Daoy (cell line): ENCODE measurements at regions not wholly inside any gene's neighbourhood (a gene's known extent, or its start where the extent isn't known, plus 50 kb on each side); places are given as distances from the start of the nearest gene placed in this dataset.

ENCODE experiments used
- DNase-seq: peaks from one replicate; pipeline ENCODE4 v3.0.0-alpha.2; 2015; ENCODE audit warnings: low read depth

DNA sequence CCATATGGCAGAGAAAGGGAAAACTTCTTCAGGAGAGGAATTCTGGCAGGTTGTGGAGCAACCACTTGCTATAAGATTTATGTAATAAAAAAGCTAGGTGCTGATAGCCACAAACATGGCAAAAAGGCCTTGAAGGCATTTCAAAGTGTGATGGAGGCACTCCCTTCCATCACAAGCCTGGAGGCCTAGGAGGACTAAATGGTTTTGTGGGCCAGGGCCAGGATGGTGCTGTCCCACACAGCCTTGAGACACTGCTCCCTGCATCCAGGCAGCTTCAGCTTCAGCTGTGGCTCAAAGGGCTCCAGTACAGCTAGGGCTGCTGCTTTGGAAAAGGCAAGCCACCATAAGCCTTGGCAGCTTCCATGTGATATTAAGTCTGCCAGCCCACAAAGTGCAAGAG is 632.8 kb downstream of the BRINP1 start:
- DNase-seq: no peak

DNA sequence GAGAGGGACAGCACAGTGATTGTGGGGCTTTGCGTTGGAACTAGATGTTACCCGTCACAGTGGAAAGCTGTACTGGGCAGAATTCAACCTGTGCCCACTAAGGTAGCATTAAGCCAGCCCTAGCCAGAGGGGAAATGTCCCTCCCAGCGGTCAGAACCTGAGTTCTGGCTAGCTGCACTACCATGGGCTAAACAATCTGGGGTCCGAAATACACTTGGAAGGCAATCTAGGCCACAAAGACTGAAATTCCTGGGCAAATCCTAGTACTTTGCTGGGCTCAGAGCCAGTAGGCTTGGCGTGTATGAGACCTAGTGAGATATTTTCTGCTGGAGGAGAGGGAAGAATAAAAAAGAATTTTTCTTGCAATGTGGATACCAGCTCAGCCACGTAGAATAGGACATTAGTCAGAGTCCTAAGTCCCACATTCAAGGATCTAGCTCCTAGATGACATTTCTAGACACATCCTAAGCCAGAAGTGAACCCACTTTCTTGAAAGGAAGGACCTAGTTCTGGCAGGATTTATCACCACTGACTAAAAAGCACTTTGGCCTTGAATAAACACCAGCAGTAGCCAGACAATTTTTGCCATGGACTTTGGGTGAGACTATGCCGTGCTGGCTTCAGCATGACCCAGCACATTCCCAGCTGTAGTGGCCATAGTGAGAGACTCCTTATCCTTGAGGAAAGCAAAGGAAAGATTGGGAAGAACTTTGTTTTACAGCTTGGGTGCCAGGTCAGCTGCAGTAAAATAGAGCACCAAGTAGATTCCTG is 618.0 kb downstream of the BRINP1 start:
- no peak for DNase-seq

DNA sequence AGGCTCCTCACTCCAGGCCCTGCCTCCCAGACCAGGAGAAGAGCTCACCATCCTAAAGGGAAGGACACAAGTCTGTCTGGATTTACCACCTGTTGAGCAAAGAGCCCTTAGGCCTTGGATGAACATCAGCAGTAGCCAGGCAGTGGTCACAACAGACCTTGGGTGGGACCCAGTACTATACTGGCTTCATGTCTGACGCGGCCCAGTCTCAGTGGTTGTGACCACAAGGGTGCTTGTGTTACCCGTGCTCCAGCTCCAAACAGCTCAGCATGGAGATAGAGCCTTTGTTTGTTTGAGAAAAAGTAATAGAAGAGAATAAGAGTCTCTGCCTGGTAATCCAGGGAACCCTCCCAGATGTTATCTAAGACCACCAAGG is 617.4 kb downstream of the BRINP1 start:
- DNase-seq: no peak

DNA sequence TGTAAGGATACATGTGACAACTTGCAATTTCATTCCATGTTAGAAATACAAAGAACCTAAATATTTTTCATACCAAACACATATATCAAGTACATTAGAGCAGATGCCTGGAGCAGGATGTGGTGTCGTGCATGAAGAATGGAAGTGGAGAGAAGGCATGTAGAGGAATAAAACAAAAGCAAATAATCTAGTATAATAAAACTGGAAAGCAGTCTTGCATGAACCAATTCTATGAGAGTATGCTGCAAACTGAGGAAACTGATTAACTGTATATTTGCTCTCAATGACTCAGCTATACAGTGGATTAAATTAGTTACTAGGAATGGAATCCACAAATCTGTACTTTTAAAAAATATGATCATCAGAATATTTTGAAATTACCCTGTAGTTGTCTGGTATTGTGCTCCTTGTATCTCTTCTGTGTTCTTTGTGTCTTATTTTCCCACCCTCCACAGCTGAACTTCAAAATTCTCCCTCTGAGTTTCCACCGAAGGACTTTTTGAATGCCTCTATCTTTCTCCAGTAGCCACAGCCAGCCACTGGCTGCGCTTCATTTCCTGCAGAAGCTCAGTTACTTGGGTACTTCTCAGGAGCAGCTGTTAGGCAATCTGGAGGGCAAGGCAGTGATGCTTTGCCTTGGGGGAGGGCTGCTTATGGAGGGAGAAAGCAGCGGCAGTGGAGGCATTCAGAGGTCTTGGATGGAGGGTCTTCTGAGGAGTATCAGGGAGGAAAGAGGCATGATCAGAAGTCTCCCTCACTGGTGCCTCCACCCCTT is 608.0 kb downstream of the BRINP1 start:
- no peak for DNase-seq

DNA sequence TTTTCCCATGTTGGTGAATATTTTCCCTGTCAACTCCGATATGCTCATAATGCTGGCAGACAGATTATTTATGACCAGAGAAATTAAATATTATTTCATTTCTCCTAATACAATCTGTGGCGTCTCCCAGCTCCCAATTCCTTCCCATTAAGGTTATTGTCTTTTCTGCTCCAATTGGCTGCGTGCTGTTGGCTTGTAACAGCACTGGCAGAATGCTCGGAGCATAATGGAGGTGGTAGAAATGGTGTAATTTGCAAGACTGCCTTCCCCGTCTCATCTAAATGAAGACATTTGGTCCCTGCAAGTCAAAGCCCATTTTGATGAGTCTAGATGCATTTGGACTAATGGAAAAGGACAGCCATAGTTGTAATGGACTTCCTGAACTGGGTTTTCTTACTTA is 601.7 kb downstream of the BRINP1 start:
- no peak for DNase-seq

DNA sequence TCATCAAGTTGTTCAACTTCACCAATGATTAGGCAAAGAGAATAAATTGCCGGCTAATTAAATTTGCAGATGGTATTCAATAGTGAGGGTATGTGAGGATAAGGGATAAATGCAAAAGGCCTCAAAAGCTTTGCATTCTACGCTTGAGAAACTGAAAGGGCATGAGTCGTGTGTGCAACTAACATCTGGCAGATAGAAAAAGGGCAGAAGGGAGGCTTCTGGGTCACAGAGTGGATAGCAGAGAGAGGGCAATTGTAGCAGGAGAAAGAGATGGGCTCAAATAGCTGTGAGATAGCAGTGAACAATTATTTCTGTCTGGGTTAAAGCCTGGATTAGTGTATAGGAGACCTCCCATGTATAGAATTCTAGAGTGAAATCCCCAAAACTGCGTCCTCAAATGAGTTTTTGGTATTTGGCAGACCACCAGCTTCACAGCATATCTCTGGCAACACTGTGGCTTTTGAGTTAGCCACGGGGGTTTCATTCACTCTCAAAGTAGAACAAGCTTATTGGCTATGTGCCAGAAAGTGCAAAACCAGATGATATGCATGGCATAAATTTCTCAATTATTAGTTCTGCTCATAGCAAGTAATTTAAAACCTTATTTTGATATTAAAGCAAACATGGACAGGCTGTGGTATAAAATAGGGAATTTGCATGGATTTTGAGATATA is 586.3 kb downstream of the BRINP1 start:
- DNase-seq: no peak

DNA sequence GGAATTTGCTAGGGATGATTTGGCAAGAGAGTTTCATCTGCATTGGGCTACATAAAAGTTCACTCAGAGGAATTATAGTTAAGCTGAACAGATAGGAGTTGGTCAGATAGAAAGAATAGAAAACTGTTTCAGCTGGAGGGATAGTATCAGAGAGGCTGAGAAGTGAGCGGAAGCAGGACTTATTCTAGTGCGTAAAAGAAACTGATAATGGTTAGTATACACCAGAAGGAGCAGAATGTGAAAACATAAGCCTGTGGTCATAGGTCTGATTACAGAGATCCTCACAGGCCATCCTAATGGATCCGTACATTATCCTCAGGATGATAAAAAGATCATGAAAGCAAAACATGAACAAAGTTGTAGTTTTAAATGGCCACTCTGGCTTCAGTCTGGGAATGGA is 585.2 kb downstream of the BRINP1 start:
- DNase-seq: no peak

DNA sequence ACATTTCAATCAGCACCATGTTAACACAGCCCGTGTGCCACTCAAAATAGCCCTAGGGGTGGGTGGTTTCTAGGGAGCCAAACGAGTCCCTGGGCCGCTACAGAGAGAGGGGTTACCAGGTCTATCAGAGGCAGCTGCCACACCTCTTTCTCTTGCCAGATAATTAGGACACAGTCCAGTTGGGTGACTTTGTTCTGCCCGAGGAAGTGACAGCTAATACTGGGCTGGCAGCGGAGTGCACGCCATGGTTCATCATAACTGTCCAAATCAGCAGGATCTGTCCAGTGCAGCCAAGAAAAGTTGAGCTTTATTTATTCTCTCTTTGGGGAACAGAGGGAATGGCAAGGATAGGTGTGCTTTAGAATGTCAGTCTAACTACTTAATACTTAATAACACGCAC is 583.8 kb downstream of the BRINP1 start:
- DNase-seq: no peak

DNA sequence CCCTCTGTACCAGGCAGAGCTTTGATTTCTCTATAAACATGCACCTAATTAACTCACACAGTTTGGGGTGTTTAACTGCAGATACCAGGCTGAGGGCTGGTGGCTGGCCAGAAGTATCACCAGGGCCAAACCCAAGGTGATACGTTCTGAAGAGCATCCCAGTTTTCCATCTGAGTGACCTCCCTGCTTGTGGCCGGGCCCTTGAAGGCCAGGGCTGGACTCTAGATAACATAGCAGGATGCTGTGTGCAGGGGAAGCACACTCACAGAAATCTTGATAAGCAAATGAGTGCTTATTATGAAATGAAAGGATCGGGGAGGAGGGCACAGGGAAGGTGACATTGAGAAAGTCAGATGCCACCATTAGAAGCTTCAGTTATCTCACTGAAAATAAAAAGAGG is 582.4 kb downstream of the BRINP1 start:
- no peak for DNase-seq

DNA sequence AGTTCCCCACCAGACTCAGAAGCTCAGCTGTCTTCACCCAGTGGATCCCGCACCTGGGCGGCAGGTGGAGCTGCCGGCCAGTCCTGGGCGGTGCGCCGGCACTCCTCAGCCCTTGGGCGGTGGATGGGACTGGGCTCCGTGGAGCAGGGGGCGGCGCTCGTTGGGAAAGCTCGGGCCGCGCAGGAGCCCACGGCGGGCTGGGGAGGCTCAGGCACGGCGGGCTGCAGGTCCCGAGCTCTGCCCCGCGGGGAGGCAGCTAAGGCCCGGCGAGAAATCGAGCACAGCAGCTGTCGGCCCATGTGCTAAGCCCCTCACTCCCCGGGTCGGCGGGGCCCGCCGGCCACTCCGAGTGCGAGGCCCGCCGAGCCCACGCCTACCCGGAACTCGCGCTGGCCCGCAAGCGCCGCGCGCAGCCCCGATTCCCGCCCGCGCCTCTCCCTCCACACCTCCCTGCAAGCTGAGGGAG is 560.0 kb downstream of the BRINP1 start:
- DNase-seq: no peak

DNA sequence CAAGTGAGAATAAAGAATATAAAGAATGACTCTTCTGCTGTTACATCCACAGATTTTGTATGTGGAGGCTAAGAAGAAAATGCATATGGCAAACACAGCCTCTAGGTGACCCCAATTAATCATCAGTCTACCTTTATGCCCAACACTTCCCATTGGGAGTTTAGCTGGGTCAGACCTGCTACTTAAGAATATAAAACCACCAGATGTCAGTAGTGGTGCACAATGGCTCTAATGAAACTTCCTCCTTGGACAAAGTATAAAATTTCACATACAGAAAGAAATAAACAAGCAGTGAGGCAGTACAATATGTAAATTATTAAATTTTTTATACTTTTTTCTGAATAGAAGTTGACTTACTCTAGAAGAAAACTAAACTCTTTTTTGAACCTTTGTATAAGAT is 539.9 kb downstream of the BRINP1 start:
- no peak for DNase-seq

DNA sequence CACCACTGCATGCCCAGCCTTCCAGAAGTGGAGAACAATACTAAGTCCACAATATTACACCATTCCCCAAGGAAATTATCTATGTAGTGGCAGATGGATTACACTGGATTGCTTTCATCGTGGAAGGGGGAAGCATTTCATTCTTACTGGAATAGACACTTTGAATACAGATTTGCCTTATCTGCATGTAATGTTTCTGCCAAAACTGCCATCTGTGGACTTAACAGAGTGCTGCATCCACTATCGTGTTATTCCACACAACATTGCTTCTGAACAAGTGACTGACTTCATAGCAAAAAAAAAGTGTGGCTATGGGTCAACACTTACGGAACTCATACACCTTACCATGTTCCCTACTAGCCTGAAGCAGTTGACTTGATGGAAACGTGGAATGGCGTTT is 536.9 kb downstream of the BRINP1 start:
- DNase-seq: no peak

DNA sequence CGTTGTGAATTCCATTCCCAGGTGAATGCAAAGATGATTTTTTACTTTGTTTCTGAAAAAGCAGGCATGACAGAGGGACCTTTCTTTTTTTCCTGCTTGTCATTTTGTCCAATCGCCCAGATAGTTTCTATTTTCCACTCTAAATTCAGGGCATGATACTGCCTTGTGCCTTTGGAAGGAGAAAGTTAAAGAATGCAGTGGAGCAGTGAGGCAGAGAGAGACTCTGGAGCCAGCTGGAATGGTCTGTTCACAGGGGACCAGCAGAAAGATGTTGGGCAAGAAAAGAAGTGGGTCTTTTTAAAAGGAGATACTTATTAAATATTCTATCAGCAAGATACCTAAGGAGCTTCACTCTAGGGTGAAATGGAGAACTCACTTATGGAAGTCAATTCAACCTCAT is 532.3 kb downstream of the BRINP1 start:
- DNase-seq: no peak

DNA sequence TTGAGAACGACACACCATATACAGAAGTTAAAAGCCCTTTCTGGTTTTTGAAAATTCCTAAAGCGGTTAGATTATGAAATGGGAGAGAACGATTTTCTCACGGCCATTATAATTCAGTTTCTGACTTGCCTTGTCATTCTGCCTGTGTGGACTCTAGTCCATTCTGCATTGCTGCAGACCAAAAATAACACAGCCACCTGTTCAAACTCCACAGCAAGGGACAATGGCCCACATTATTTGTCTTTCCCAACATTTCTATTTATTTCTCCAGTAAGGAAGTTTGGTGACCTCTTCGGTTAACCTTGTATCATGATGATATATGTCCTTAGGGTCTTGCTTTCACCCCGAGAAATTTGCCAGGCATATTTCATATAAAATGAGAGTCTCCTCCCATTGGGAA is 497.7 kb downstream of the BRINP1 start:
- no peak for DNase-seq

DNA sequence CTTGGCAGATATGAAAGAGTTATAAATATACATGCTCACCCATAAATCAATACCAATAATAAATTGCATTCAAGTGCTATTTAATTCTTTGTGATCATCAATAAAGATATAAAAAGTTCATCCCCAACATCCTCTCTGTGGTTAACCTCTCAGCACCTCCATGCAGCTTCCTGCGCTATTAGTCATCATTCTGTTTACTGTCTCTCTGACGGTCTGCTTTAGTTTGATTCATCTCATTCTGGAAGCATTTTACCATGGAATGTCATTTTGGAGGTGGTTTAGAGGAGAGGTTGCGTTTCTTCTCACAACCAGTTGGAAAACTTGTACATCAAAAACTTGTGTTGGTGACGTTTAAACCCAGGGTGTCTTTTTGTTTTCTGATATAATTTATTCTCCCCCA is 486.6 kb downstream of the BRINP1 start:
- no peak for DNase-seq

DNA sequence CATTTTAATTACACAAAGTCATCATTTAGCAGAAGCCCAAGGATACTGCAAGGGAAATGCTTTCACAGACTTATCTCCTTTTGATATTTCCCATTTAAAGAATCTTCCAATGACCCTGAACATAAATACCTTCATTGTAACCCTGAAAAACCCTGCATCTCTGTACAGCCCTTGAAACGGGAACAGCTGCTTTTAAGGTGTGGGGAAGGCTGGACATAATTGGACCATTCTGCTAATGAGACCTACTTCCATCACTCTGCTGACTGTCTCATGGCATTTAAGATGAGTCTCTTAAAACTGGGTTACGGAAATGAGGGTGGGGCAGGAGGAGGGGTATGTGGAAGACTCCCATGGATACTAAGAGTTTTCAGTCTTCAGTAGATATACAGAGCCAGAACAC is 485.8 kb downstream of the BRINP1 start:
- no peak for DNase-seq

DNA sequence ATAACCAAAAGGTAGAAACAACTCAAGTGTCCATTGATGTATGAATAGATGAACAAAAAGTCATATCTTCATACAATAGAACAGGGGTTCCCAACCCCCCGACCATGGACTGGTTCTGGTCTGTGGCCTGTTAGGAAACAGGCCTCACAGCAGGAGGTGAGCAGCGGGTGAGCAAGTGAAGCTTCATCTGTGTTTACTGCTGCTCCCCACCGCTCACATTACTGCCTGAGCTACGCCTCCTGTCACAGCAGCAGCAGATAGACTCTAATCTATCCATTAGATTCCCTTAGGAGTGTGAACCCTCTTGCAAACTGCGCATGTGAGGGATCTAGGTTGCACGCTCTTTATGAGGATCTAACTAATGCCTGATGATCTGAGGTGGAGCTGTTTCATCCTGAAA is 478.0 kb downstream of the BRINP1 start:
- no peak for DNase-seq

DNA sequence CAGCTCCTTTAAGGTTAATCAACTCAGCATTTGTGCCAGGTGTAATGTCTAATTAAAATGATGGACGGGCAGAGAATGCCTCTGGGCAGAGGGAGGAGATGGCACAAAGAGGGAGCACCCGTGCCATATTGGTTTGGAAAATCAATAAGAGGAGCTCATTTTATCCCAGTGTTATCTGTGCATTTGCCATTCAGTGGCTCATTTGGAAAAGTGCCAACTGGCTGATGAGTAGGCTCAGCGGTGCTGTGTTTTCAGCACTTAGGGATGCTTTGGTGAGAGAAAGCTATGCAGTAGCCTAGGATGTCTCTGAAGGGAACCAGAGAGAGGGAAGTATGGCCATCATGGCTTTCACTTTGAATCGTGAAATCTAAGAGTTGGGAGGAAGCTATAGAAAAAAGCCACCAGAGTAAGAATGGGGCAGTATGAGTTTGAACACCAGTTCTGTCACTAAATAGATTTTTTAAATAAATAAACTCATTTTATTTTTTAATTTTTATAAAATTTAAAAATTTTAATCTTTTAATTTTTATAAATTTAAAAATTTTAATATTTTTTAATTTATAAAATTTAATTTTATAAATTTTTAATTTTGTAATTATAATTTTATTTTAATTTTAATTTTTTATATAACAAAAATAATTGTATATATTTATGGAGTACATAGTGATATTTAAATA is 472.8 kb downstream of the BRINP1 start:
- DNase-seq: peak; percentile 1

DNA sequence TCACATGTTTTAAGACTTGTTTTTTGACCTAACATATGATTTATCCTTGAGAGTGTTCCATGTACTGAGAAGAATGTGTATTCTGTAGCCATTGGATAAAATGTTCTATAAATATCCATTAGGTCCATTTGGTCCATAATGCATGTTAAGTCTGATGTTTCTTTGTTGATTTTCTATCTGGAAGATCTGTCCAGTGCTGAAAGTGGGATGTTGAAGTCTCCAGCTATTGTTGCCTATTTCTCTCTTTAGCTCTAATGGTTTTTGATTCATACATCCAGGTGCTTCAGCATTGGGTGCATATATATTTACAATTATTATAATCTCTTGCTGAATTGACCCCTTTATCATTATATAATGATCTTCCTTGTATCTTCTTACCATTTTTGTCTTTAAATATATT is 451.1 kb downstream of the BRINP1 start:
- DNase-seq: no peak

DNA sequence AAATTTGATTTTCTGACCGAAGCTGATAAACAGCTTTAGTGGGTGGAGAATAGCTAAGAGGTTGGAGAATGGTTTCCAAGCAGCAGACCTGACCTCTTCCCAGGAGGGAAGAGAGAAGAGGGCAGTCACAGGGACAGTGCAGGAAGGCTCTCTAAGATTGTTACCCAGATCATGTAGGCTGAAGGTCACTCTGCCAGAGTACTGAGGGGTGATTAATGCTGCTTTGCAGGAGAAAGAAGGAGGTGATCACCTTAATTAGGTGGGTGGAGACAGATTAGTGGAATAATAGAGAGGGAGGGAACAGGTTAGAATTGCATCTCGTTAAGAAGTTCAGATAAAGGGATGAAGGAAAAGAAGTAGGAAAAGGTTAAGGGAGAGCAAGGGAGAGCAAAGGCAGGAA is 440.5 kb downstream of the BRINP1 start:
- DNase-seq: no peak

DNA sequence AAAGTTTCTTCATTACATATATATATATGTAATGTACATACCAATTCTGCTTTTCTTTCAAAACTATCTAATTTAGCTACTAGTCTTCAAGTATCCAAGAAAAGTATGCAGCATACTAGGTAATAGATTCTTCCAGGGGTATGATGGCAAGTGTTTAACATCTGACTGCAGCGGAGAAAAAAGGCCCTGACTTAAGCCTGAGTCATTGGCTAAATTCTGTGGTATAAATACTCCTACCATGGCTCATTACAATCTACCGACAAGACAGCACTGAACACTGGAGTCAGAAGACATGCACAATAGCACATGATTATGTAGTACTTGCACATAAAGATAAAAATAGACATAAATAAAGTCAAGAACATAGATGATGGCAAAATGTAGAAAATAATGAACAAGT is 439.9 kb downstream of the BRINP1 start:
- DNase-seq: no peak

DNA sequence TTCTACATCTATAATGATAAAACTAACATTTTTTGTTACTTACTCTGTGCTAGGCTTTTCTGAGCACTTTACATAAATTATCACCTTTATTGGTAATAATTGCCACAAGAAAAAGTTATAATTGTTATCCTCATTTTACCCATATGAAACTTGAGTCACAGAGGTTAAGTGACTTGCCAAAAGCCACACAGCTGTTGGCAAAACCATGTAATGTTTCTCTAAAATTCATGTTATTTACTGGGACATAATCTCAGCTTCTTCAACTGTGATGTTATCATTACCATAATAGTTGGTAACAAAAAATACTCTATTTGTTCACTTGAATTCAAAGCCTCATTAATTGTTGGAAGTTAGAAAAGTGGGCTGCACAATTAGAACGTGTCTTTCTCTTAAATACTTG is 437.3 kb downstream of the BRINP1 start:
- no peak for DNase-seq
